Gastroesophageal sphincter (tissue), 4 donors: ENCODE measurements at regions not wholly inside any gene's neighbourhood (a gene's known extent, or its start where the extent isn't known, plus 50 kb on each side); places are given as distances from the start of the nearest gene placed in this dataset.

ENCODE experiments used
- ATAC-seq: fragments of 150-250 bp; one replicate; pipeline ENCODE4 v1.9.1; 2016; ENCODE audit warnings: mild to moderate bottlenecking, moderate library complexity
- H3K27ac ChIP-seq, 4 donors: fragments of 200-600 bp; sonication (generic) in 3 of 4; 1 replicate in 3 of 4; 2 replicates in 1 of 4; pipeline ENCODE4 v1.5.1; 2016 to 2019
- H3K27me3 ChIP-seq: fragments of 200-600 bp; sonication (generic); one replicate; pipeline ENCODE4 v1.5.1; 2019
- H3K36me3 ChIP-seq, 2 donors: fragments of 200-600 bp; sonication (generic); one replicate each; pipeline ENCODE4 v1.5.1; 2019; ENCODE audit warnings: control low read depth in 1 of 2
- H3K4me1 ChIP-seq, 3 donors: fragments of 200-600 bp; sonication (generic); 1 replicate in 2 of 3; 2 replicates in 1 of 3; pipeline ENCODE4 v1.5.1; 2016 to 2019; ENCODE audit warnings: control low read depth in 2 of 3
- H3K4me3 ChIP-seq, 2 donors: fragments of 200-600 bp; sonication (generic); one replicate each; pipeline ENCODE4 v1.5.1; 2019; ENCODE audit warnings: mild to moderate bottlenecking in 1 of 2, moderate library complexity in 1 of 2
- H3K9me3 ChIP-seq, 3 donors: fragments of 200-600 bp; sonication (generic); one replicate each; pipeline ENCODE4 v1.5.1; 2017 to 2019; ENCODE audit warnings: control low read depth in 2 of 3
- EP300 ChIP-seq: sonication (generic); formaldehyde crosslinking; IDR thresholded peaks from one replicate; pipeline ENCODE4 v1.6.1; 2017; ENCODE audit warnings: antibody characterized with exemption, mild to moderate bottlenecking
- POLR2A ChIP-seq, 2 donors: fragments of 450-650 bp; IDR thresholded peaks; one replicate each; pipeline ENCODE4 v1.6.1; 2017; ENCODE audit warnings: antibody characterized with exemption in 2 of 2, mild to moderate bottlenecking in 2 of 2, moderate library complexity in 1 of 2
- POLR2AphosphoS5 ChIP-seq: sonication (generic); formaldehyde crosslinking; IDR thresholded peaks from one replicate; pipeline ENCODE4 v1.6.1; 2017; ENCODE audit warnings: antibody characterized with exemption
- WGBS, 2 donors: methylation state at CpG; one replicate each; pipeline ENCODE4 v1.1.5; 2018; ENCODE audit warnings: low coverage in 1 of 2; 5-methylcytosine and 5-hydroxymethylcytosine counted together
- TF ChIP-seq, protein P1 (sequence below), 4 experiments: fragments of 200-600 bp in 2 of 4; fragments of 450-650 bp in 2 of 4; sonication (generic) in 1 of 4; IDR thresholded peaks; one replicate each; pipeline ENCODE4 v1.5.1; 2017 to 2019; ENCODE audit warnings: antibody characterized with exemption in 4 of 4, mild to moderate bottlenecking in 2 of 4, moderate library complexity in 2 of 4

DNA sequence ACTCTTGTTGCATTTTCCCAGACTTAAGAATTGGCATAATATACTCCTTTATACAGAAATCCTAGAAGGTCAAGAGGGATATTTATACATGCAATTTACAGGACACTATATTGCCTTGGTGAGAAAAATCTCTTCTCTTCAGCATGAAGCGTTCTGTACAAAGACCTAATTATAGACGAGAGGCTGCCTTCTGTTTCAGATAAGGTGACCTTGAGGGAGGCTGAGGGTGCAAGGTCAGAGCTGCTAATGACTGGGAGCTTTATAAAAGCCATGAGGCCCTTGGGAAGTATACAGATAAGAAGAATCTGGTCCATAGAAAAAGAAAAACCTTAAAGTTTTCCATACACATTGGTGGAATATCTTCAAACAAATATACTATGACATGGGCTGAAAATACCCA, 156.3 kb upstream of the SOX9 start:
- WGBS, 2 donors, result 49 to 78% methylated on average over 2 of the region's 2 CpGs
- H3K4me3 ChIP-seq, result no peak overlapping the region
- no peak for ATAC-seq

DNA sequence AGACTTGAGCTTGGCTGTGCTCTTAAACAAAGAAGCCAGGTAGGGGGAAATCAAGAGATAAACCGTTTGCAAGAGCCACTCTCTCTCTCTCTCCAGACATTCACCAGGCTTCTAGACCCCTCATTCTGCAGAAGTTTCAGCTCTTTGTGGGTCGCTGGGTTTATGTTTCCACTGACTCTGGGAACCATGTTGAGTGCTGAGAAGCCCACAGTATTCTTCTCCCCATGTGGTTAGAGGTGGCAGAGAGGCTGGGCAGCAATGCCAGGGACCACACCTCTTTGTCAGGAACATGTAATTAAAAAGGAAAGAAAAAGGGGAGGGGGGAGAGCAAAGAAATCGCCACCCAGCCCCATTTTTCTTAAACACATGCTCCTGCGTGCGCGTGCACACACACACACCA, 154.8 kb upstream of the SOX9 start:
- H3K27ac ChIP-seq, result no peak overlapping the region
- no peaks in the 10 kb centered on the region for H3K9me3 ChIP-seq
- peaks cover 5% of the 10 kb centered on the region for H3K27me3 ChIP-seq
- no peak overlapping the region for H3K4me3 ChIP-seq
- WGBS, 2 donors, result 16 to 25% methylated on average over 2 to 3 of the region's 6 CpGs
- ATAC-seq, result no peak
- no peaks in the 10 kb centered on the region for H3K36me3 ChIP-seq
- H3K4me1 ChIP-seq, result no peaks in the 10 kb centered on the region
- TF ChIP-seq POLR2A (IDR thresholded peaks at IDR 0.05), result no peak
- no peak for TF ChIP-seq POLR2AphosphoS5
- no peak for TF ChIP-seq EP300
- TF ChIP-seq, protein P1, sequence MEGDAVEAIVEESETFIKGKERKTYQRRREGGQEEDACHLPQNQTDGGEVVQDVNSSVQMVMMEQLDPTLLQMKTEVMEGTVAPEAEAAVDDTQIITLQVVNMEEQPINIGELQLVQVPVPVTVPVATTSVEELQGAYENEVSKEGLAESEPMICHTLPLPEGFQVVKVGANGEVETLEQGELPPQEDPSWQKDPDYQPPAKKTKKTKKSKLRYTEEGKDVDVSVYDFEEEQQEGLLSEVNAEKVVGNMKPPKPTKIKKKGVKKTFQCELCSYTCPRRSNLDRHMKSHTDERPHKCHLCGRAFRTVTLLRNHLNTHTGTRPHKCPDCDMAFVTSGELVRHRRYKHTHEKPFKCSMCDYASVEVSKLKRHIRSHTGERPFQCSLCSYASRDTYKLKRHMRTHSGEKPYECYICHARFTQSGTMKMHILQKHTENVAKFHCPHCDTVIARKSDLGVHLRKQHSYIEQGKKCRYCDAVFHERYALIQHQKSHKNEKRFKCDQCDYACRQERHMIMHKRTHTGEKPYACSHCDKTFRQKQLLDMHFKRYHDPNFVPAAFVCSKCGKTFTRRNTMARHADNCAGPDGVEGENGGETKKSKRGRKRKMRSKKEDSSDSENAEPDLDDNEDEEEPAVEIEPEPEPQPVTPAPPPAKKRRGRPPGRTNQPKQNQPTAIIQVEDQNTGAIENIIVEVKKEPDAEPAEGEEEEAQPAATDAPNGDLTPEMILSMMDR (IDR thresholded peaks at IDR 0.05), result no peak

More for the DNA sequence above, 156.3 kb upstream of the SOX9 start:
- Histone ChIP-seq H3K36me3 (no peaks in the 10 kb centered on the region), H3K27me3 (peaks cover 5% of the 10 kb centered on the region), H3K9me3 (no peaks in the 10 kb centered on the region), H3K27ac (no peak overlapping the region), H3K4me1 (no peaks in the 10 kb centered on the region)
- no peak for TF ChIP-seq POLR2A (IDR thresholded peaks at IDR 0.05)
- TF ChIP-seq POLR2AphosphoS5, result no peak
- TF ChIP-seq EP300, result no peak
- TF ChIP-seq, protein P1 (IDR thresholded peaks at IDR 0.05), result no peak

DNA sequence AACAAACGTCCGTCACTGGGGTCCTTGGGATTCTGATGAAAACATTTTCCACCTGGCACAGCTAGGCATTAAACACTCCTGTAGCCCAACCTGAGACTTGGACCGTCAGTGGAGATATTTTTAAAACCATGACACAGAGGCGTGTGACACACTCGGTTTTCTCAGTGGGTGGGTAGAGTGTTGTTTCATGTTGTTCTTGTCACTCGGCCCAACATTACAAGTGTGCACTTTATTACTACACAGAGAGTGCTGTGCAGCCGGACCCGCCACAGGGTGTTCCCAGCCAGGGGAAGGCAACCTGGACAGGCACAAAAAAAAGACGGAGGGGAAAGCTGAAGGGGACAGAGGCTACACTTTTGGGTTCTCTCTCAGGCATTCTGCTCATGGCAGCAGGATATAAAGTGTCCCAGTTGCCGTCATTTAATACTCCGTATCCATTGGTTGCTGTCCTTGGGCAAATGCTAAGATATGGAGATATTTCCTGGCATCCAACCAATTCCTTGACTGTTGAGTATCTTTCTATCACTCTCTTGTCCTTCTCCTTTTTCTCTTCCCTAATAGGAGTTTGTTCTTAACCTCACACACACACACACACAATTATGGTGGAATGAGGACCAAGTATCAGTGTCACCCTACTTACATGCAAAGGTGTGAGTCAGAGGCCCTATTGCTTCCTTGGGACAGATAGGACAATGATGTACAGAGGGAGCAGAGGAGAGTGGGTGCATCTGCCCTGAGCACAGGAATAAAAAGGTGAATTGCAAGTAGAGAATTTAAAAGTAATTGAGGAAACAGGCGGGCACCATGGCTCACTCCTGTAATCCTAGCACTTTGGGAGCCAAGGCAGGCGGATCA, 154.1 kb upstream of the SOX9 start:
- H3K4me3 ChIP-seq, result no peak overlapping the region
- 70 to 73% methylated on average over 5 to 10 of the region's 13 CpGs for WGBS, 2 donors
- no peak for ATAC-seq
- no peak for TF ChIP-seq EP300
- TF ChIP-seq, protein P1 (IDR thresholded peaks at IDR 0.05), result no peak
- TF ChIP-seq POLR2A (IDR thresholded peaks at IDR 0.05), result no peak
- TF ChIP-seq POLR2AphosphoS5, result no peak
- no peak overlapping the region for H3K27ac ChIP-seq
- H3K27me3 ChIP-seq, result peaks cover 5% of the 10 kb centered on the region
- no peaks in the 10 kb centered on the region for H3K36me3 ChIP-seq
- no peaks in the 10 kb centered on the region for H3K4me1 ChIP-seq
- no peaks in the 10 kb centered on the region for H3K9me3 ChIP-seq

DNA sequence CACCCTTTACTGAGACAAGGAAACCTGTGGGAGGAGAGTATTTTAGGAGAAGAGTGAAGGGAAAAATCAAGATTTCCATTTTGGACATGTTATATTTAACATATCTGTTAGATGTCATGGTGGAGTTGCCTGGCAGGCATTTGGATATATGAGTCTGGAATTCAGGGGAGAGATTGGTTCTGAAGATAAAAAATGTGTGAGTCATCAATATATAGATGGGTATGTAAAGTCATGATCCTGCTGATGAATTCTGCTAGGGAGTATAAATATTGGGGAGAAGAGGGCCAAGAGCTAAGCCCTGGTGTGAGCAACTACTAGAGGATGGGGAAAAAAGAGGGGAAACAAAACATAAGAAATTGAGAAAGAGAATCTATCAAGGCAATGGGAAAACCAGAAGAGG, 151.3 kb upstream of the SOX9 start:
- no peak overlapping the region for H3K27ac ChIP-seq
- peaks cover 0 to 2% (median 0%) of the 10 kb centered on the region in 3 donors for H3K4me1 ChIP-seq
- no peaks in the 10 kb centered on the region for H3K9me3 ChIP-seq
- H3K27me3 ChIP-seq, result peaks cover 5% of the 10 kb centered on the region
- TF ChIP-seq, protein P1 (IDR thresholded peaks at IDR 0.05), result no peak
- TF ChIP-seq POLR2AphosphoS5 (no peak), POLR2A (IDR thresholded peaks at IDR 0.05) (no peak), EP300 (no peak)
- ATAC-seq, result no peak
- H3K36me3 ChIP-seq, result no peaks in the 10 kb centered on the region
- H3K4me3 ChIP-seq, result no peak overlapping the region

DNA sequence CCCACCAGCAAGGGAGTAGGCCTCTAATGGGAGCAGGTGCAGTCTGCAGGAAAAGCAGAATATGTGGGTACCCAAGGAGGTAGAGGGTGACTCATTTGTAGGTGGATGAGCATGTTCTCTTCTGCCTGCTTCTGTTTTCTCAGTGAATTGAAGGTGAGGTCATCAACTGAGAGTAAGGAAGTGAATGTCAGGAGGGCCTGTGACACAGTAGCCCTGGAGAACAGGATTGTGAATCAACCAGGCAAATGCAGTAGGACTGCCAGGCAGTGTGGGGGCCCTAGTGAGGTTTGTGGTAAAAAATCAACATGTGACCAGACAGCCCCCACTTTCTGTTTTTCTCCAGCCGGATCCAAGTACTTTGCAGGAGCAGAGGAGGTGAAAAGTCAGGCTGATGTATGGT, 150.5 kb upstream of the SOX9 start:
- ATAC-seq, result no peak
- no peaks in the 10 kb centered on the region for H3K9me3 ChIP-seq
- H3K36me3 ChIP-seq, result no peaks in the 10 kb centered on the region
- H3K27me3 ChIP-seq, result peaks cover 5% of the 10 kb centered on the region
- H3K4me3 ChIP-seq, result no peak overlapping the region
- no peak overlapping the region for H3K27ac ChIP-seq
- peaks cover 0 to 10% (median 0%) of the 10 kb centered on the region in 3 donors for H3K4me1 ChIP-seq
- WGBS, 2 donors, result 50% methylated on average over 1 of the region's 1 CpG; no CpG with 5 or more reads in 1 of the 2 donors
- TF ChIP-seq, protein P1 (IDR thresholded peaks at IDR 0.05), result no peak
- TF ChIP-seq POLR2A (IDR thresholded peaks at IDR 0.05) (no peak), POLR2AphosphoS5 (no peak), EP300 (no peak)
